HG02642 (cell line): ENCODE measurements at regions not wholly inside any gene's neighbourhood (a gene's known extent, or its start where the extent isn't known, plus 50 kb on each side); places are given as distances from the start of the nearest gene placed in this dataset.

ENCODE experiments used
- ATAC-seq: cut with Tn5 transposase; IDR thresholded peaks from one replicate; pipeline ENCODE4 v1.9.1; 2021; ENCODE audit warnings: mild to moderate bottlenecking; ENCODE audit not compliant: unreplicated experiment, poor library complexity

DNA sequence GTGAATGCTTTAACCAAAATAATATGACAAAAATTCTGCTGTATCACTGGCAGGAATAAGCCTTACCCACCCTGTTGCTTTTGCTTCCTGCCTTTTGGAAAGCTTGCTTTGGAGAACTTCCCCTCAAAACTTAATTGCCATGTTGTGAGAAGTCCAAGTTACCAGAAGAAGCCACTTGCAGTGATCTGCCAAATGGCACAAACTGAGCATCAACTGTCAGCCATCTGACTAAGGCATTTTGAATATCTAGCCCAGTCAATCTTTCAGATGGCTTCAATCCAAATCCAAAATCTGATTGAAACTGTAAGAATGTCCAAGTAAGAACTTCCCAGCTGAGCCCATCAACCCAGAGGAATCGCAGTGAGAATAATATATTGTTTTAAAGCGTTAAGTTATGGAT, 216.5 kb upstream of the ZC3H15 start:
- ATAC-seq, result no peak

DNA sequence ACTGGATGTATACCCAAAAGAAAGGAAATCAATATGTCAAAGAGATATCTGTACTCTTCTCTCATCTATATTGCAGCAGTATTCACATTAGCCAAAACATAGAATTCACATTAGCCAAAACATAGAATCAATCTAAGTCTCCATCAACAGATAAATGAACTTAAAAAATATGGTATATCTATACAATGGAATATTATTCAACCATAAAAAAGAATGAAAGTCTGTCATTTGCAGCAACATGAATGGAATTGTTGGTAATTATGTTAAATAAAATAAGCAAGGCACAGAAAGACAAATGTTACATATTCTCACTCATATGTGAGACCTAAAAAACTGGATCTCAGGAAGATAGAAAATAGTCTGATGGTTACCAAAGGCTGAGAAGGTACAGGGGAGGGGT, 212.1 kb upstream of the ZC3H15 start:
- ATAC-seq, result no peak

DNA sequence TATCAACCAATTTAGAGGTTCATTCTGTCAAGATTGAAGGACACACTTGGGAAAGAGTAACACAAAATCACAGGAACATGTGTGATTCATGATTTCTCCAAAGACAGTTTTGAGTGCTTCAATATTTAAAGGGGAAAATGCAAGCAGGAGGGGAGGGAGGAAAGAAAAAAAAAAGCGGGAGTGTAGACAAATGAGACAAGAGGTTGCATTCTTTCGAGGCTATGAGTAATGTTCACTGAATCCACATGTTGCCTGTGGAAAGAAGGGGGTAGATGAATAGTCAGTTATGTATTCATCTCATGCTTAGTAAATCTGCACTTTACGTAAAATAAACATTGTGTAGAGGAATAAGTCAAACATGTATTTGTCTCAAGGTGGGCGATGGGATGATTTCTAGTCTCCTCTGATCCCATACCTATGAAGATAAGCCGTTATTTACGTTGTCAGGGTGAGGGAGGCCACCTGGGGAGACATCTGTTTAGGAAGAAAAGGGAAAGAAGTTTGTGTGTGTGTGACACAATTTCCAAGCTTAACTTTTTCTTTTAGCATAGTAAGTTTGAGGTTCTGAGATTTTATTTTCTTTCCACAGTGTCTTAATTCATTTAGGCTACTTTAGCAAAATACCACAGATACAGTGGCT, 211.0 kb upstream of the ZC3H15 start:
- no peak for ATAC-seq

DNA sequence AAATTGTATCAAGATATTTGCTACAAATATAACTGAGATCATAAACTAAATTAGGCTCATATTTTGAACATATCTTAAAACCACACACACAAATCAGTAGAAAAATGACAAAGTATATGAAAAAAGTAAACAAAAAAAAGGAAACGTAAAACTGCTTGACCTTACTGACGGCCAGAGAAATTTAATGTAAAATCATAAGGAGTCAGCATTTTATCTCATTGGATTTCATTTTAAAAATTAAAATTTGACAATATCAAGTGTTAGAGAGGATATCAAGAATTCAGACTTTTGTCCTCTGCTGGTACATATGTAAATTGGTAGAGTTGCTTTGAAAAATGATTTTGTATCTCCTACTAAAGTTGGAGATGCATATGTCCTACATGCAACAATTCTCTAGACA, 209.2 kb upstream of the ZC3H15 start:
- ATAC-seq, result no peak

DNA sequence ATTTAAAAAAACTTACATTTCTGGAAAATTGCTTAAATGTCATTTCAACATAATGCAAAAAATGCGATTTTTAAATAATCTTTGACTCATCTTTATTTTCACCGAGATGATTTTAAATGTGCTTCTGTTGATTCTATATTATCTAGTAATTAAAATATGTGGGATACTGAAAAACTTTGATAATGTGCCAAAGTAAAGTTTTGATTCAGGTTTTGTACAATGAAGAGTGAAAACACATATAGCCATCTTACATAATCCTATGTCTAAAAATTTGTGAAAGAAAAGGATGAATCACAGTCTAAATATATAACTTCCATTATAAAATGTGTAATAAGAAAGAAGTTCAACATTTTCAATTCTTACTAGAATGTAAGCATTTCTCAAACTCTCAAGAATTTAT, 204.3 kb upstream of the ZC3H15 start:
- no peak for ATAC-seq

DNA sequence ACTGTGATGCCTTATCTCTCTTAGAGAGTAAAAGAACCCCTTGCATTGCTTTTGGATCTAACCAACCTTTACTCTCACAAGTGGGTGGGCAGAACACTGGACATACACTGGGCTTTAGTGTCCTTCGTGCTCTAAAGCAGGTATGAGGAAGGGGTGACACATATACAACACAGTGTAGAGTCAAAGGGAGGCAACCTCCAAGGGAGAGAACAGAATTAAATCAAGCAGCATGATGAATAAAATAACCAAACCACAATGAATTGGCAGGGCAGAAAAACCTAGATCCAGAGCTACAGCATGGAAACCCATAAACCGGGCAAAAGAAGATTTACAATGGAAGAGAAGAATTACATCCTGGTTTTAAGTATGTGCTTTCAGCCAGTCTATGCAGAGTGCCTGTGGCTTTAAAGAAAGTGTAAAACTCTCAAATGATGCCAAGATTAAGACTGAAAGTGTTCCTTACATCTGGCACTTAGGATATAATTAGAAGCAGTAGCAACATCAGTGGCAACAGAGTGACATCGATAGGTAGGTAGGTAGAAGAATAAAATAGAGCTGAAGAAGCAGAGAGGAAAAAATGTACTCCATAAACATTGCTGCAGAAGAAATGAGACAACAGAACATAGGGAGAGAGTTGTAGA, 191.7 kb upstream of the ZC3H15 start:
- no peak for ATAC-seq

DNA sequence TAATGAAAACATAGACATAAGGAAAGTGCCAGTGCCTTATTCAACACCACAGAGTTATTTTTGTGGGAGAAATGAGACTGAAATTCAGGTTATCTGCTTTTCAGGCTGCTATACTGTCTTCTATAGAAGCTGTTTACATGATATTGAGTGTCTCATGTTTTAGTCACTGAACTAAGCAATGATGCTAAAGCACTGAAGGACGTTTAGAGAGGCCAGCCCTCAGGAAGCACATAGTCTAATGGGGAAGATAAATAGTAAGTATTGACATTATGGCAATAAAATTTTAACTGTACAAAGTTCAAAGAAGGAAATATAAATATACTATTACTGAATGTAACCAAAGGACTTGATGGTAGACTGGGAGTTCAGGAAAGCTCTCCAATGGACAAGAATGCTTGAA, 186.4 kb upstream of the ZC3H15 start:
- no peak for ATAC-seq

DNA sequence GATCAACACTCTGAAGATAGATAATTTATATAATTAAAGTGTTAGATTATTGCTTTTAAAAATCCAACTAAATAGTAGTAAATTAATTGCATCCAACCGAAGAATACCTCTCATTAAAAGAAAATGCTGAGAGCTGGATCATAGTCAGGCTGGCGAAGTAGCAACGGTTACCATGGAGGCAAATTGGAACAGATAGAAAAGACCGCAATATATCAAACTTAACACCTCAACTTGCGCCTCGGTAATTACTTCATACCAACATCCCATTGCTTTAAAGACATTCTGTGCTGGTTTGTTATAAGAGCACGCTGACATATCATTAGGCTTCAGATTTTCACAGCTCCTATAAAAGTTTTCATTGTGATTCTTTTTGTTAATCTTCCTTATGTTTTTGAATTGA, 183.8 kb upstream of the ZC3H15 start:
- ATAC-seq, result no peak

DNA sequence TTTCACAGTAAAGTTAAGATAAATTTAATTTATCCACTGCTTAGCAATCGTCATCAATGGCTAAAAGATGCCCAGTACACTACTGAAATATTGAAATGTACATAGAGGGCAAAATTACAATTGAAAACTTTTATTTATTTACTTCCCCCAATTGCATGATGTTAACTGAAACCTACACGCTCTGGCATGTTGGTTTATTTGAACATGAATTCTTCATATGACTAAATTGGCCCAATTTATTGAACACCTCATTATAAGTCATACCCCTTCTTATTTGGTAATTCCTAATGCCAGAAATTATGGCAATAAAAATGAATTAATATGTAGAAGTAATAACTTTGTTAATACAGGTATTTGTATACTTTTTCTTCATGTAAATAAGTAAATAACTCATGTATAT, 183.0 kb upstream of the ZC3H15 start:
- ATAC-seq, result no peak

DNA sequence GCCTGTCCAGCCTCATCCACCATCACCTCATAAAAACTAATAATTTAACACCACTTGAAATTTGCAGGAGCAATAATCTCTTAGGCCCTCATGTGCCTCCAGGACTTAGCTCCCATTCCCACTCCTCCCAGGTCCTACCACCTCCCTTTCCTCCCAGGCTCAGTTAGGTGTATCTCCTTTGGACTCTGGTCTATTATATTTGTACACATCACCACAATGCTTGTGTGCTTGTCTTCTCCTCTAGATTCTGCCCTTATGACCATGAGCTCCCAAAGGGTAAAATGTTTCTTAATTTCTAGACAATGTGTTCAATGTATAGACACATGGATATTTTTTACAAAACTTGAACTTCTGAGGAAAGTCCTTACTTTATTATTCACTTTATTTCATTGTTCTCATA, 182.0 kb upstream of the ZC3H15 start:
- no peak for ATAC-seq

DNA sequence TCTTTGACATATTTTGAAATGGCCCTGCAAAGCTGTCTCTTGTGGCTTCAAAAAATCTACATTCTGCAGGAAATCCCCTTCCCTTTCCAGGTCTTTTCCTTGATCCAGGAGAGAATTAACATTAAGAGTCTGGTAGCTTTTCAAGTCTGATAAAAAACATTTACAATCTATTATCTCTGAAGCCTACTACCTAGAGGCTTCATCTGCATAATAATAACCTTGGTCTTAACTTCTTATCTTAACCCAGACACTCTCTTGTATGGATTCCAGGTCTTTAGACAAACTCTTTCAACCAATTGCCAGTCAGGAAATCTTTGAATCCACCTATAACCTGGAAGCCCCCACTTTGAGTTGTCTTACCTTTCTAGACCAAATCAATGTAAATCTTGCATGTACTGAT, 179.3 kb upstream of the ZC3H15 start:
- ATAC-seq, result no peak

DNA sequence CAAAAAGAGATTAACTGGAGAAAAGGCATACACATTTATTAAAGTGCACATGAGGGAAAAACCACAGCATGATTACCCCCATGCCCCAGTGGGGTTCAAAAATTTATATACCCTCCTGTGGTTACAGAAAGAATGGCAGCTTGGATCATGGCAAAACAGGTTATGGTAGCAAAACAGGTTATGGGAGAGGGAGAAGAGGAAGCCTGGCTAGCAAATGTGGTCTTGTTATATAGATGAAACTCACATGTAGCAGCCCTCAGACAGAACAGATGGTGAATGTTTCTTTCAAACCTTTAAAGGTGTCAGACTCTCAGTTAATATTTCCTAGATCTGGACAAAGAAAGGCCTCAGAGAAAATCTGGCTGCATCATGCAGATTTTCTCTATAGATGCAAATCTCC, 178.2 kb upstream of the ZC3H15 start:
- ATAC-seq, result no peak

DNA sequence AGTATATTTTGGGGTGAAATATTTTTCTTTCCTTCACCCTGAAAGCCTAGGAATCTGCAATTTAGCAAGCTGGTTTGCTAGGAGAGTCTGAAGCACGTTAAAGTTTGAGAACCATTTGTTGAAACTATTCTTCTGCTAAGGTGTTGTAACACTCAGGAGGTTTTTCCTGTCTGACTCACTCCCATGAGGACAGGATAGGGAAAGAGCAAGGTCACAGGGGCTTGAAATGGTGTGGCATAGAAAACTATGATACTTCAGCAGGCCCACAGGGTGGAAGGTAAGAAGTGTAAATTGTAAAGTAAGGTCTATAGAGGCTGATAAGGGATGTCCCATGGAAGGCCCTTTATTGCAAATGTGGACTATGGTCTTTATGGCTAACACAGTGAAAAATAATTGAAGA, 177.7 kb upstream of the ZC3H15 start:
- no peak for ATAC-seq

DNA sequence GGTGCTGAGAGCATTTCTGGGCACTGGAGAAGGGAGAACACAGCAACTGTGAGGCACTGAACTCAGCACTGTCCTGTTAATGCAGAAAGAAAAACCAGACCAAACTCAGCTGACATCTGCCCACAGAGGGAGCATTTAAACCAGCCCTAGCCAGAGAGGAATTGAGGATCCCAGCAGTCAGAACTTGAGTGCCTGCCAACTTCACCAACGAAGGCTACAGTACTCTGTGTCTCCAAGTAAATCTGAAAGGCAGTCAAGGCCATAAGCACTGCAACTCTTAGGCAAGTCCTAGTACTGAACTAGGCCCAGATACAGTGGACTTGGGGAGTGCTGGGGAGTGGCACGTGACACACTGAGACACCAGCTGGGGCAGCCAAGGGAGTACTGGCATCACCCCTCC, 176.2 kb upstream of the ZC3H15 start:
- ATAC-seq, result no peak

DNA sequence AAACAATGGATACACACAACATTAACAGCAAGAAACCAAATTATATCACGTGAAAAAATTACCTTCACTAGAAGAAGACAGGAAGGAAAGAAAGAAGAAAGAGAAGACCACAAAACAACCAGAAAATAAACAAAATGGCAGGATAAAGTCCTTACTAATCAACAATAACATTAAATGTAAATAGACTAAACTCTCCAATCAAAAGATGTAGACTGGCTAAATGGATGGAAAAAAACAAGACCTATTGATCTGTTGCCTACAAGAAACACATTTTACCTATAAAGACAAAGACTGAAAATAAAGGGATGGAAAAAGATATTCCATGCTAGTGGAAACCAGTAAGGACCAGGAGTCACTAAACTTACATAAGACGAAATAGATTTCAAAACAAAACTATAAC, 167.0 kb upstream of the ZC3H15 start:
- ATAC-seq, result no peak

DNA sequence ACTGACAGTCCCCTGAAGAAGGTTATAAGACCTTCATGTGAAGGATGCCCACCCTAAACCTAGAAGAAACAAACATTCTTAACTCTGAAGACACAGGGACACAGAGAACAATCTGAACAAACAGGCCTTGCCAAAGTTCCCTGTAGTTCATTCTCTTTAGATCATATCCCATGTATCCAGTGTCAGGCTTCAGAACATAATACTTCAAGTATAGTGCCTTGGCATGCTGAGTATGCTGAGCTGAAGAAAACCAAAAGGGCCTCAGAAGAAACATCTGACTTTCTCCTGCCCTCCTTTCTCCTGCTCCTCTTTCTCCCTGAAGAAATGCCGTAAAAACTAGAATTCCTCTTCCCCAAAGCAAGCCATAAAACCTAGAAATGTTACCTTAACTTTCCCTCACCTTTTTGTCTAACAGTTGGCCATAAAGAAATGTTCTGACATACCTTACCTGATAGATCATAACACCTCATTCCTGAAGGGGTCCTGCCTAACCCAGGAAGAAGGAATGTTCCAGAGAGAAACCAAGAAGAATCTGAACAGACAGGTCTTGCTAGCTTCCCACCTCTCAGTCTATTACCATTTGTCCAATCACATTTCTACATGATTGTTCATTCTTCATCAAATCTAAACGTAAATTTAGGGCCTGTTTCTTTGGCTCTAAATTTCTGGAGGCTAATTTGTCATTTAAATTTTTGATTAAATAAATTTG, 160.1 kb upstream of the ZC3H15 start:
- no peak for ATAC-seq

DNA sequence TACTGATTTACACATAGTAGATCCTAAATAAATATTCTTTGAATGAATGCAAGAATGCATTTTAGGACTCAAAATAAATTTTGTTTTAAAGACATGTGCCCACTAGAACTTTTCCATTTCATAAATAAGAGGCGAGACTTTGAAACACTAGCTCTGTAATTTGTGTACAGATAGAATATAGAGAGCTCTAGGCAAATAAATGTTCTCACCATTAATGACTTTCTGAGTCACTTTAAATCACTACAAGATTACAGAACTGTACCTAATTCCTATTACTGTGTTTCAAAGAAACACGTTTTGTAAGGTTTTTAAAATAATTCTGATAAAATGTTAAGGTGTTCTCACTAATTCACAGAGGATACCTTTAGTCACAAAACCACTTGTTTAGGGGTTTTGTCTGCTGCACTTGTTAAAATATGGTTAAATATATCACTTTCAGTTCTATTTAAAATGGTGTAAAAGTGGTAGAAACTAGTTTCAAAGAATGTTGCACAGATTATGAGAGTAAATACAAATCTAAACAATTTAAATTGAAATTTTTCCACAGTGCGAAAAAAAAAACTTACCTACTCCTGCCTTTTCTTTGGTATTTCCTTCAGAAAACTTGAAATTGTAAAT, 158.7 kb upstream of the ZC3H15 start:
- ATAC-seq, result peak; percentile 59

DNA sequence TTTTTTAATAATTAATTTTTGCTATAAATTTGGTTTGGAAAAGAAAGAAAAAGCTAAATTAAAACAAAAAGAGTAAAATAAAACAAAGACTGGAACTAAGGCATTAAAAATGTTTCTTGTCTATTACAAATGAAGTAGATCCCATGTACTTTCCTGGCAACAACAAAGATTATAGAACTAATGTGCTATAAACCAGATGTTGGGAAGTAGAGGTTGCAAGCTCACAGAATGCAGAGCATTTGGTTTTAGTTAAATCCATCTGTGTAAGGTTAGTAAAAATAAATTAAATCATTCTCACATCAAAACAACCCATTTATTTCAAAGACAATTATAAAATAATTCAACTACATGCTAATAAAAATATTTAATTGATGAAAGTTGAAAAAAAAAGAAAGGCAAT, 157.2 kb upstream of the ZC3H15 start:
- ATAC-seq, result no peak

DNA sequence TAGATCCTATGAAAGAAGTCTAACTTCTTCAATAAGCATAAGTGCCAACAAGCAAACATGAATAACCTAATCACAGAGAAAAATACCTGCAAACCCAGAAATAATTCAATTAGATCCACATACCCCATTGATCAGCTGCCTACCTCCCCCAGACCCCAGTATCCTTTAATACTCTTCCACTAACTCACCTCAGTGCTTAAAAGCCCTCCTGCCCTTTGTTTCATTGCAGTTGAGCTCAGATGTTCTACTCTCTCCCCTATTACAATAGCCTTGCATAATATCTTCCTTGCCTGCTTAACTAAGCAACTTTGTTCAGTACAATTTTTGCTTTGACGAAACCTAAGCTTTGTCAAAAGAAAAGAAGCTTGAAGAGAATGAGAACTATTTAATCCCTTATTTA, 156.0 kb upstream of the ZC3H15 start:
- ATAC-seq, result no peak

DNA sequence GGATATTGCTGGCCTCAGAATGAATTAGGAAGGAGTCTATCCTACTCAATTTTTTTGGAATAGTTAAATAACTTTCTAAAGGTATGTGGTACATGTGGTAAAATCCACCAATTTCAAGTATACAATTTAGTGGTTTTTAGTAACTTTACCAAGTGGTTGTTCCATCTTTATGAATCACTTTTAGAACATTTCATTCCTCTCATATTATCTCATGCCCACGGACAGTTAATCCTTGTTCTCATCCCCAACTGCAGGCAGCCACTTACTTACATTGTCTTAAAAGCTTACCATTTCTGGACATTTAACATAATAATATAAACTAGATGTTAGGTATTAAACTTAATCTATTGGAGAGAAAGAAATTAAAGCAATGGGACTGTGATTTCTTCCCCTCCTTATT, 146.3 kb upstream of the ZC3H15 start:
- no peak for ATAC-seq

DNA sequence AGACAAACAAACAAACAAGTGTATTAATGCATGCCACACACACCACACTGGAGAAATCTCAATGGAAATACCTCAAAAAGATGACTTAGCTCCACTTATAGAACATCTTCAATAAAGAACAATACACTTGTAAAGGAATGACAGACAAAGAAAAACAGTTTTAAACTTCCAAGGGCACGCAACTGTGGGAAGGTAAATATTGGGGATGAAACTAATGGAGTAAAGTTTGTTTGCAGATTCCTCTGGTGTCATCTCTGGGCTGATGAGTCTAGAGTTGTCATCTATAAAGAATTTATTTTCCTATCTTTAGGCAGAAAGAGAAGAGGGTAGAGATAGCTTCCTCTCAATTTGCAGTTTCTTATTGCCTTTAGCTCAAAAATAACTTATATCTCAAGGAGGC, 144.0 kb upstream of the ZC3H15 start:
- no peak for ATAC-seq

DNA sequence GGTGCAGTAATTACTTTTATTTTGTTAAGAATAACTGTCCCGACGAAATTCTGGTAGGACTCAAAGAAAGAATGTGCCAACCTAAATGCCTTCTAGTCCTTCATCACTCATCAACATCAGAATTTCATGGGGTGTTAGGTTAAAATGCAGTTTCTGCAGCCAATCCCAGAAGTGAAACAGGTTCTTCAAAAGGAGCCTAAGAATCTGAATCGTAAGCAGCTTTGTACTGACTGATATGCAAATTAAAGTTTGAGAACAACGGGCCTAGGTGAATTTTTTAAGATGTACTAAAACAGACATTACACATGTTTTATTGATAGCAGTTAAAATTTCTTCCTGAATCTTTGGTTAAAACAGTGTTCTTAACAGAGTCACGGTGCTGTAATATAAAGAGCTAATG, 140.3 kb upstream of the ZC3H15 start:
- ATAC-seq, result no peak
